Activated T-helper 2 cell treated with anti-CD3 and anti-CD28 coated beads, Interferon-gamma antibody, Interleukin-2, Interleukin-4, amounts not matched to agents 10 μg/mL and 5 μg/mL and 100 μg/mL, durations not matched to agents 14 hours and 24 hours and 36 hours (primary cell): ENCODE measurements at regions not wholly inside any gene's neighbourhood (a gene's known extent, or its start where the extent isn't known, plus 50 kb on each side); places are given as distances from the start of the nearest gene placed in this dataset.

ENCODE experiments used
- DNase-seq: peaks from one replicate; pipeline ENCODE4 v3.0.0; 2021; ENCODE audit warnings: low spot score
- H3K27ac Mint-ChIP-seq: one replicate; pipeline ENCODE4 v1.8.0; 2021; ENCODE audit warnings: mixed read lengths
- H3K27me3 Mint-ChIP-seq: one replicate; pipeline ENCODE4 v1.8.0; 2021; ENCODE audit warnings: low read depth, mixed read lengths
- H3K36me3 Mint-ChIP-seq: one replicate; pipeline ENCODE4 v1.8.0; 2021; ENCODE audit warnings: low read depth, mixed read lengths
- H3K4me1 Mint-ChIP-seq: one replicate; pipeline ENCODE4 v1.8.0; 2021; ENCODE audit warnings: low read depth, mixed read lengths
- H3K4me3 Mint-ChIP-seq: one replicate; pipeline ENCODE4 v1.8.0; 2021; ENCODE audit warnings: low read depth, mild to moderate bottlenecking, moderate library complexity, mixed read lengths
- H3K9me3 Mint-ChIP-seq: one replicate; pipeline ENCODE4 v1.8.0; 2021; ENCODE audit warnings: mixed read lengths
- intact Hi-C: fragments of 100-400 bp; cut with micrococcal nuclease; formaldehyde crosslinking; loops from one replicate; pipeline ENCODE4 v1.15.1; 2023

GRCh38 chr14:65860956-65861611 is 448.6 kb downstream of the FUT8 start:
- peaks cover 24% of the 10 kb centered on the region for H3K36me3 Mint-ChIP-seq
- H3K27ac Mint-ChIP-seq, result peak overlapping the region; percentile 40
- H3K27me3 Mint-ChIP-seq, result peaks cover under 1% of the 10 kb centered on the region
- intact Hi-C loops, result no loop called here
- H3K9me3 Mint-ChIP-seq, result peaks cover 20% of the 10 kb centered on the region
- no peak overlapping the region for H3K4me3 Mint-ChIP-seq
- no peak for DNase-seq
- peaks cover 52% of the 10 kb centered on the region for H3K4me1 Mint-ChIP-seq

- Mint-ChIP-seq H3K27me3 (no peaks in the 10 kb centered on the region), H3K36me3 (peaks cover 9% of the 10 kb centered on the region), H3K4me3 (no peak overlapping the region), H3K4me1 (peaks cover 49% of the 10 kb centered on the region), H3K27ac (no peak overlapping the region), H3K9me3 (peaks cover under 1% of the 10 kb centered on the region)
- no peak for DNase-seq
- intact Hi-C loops, result no loop called here
Observed at GRCh38 chr14:65864549-65864948, 452.0 kb downstream of the FUT8 start.

- Mint-ChIP-seq H3K4me1 (peaks cover 49% of the 10 kb centered on the region), H3K36me3 (peaks cover 8% of the 10 kb centered on the region), H3K9me3 (no peaks in the 10 kb centered on the region), H3K4me3 (no peak overlapping the region), H3K27me3 (no peaks in the 10 kb centered on the region), H3K27ac (no peak overlapping the region)
- intact Hi-C loops, result no loop called here
- no peak for DNase-seq
Observed at GRCh38 chr14:65864984-65865383, 452.5 kb downstream of the FUT8 start.

GRCh38 chr14:65866448-65866847 is 453.9 kb downstream of the FUT8 start:
- H3K27me3 Mint-ChIP-seq, result no peaks in the 10 kb centered on the region
- H3K4me3 Mint-ChIP-seq, result no peak overlapping the region
- H3K27ac Mint-ChIP-seq, result no peak overlapping the region
- intact Hi-C loops, result no loop called here
- H3K9me3 Mint-ChIP-seq, result no peaks in the 10 kb centered on the region
- peaks cover 36% of the 10 kb centered on the region for H3K4me1 Mint-ChIP-seq
- DNase-seq, result no peak
- H3K36me3 Mint-ChIP-seq, result peaks cover 5% of the 10 kb centered on the region

GRCh38 chr14:65866886-65867285 is 454.4 kb downstream of the FUT8 start:
- H3K27me3 Mint-ChIP-seq, result no peaks in the 10 kb centered on the region
- intact Hi-C loops, result no loop called here
- DNase-seq, result no peak
- H3K36me3 Mint-ChIP-seq, result peaks cover 5% of the 10 kb centered on the region
- peaks cover 31% of the 10 kb centered on the region for H3K4me1 Mint-ChIP-seq
- H3K27ac Mint-ChIP-seq, result no peak overlapping the region
- no peak overlapping the region for H3K4me3 Mint-ChIP-seq
- H3K9me3 Mint-ChIP-seq, result no peaks in the 10 kb centered on the region

GRCh38 chr14:65867333-65867732 is 454.8 kb downstream of the FUT8 start:
- no peak for DNase-seq
- Mint-ChIP-seq H3K27me3 (no peaks in the 10 kb centered on the region), H3K36me3 (peaks cover 5% of the 10 kb centered on the region), H3K4me1 (peaks cover 27% of the 10 kb centered on the region), H3K27ac (no peak overlapping the region), H3K9me3 (no peaks in the 10 kb centered on the region), H3K4me3 (no peak overlapping the region)
- intact Hi-C loops, result no loop called here

GRCh38 chr14:65872536-65872935 is 460.0 kb downstream of the FUT8 start:
- no peaks in the 10 kb centered on the region for H3K36me3 Mint-ChIP-seq
- no peak overlapping the region for H3K27ac Mint-ChIP-seq
- intact Hi-C loops, result no loop called here
- peaks cover 2% of the 10 kb centered on the region for H3K4me1 Mint-ChIP-seq
- no peak overlapping the region for H3K4me3 Mint-ChIP-seq
- H3K9me3 Mint-ChIP-seq, result no peaks in the 10 kb centered on the region
- DNase-seq, result no peak
- no peaks in the 10 kb centered on the region for H3K27me3 Mint-ChIP-seq

GRCh38 chr14:65877166-65877565 is 464.6 kb downstream of the FUT8 start:
- H3K4me3 Mint-ChIP-seq, result no peak overlapping the region
- DNase-seq, result no peak
- H3K9me3 Mint-ChIP-seq, result peaks cover 18% of the 10 kb centered on the region
- H3K27me3 Mint-ChIP-seq, result no peaks in the 10 kb centered on the region
- intact Hi-C loops, result loop anchor here (5.0 kb wide), 1 partner anchor 35 kb away; no protein-coding TSS in a partner anchor
- peaks cover 15% of the 10 kb centered on the region for H3K36me3 Mint-ChIP-seq
- H3K27ac Mint-ChIP-seq, result no peak overlapping the region
- peaks cover 34% of the 10 kb centered on the region for H3K4me1 Mint-ChIP-seq

- H3K9me3 Mint-ChIP-seq, result peaks cover 18% of the 10 kb centered on the region
- no peak overlapping the region for H3K27ac Mint-ChIP-seq
- intact Hi-C loops, result loop anchor here (5.0 kb wide), 1 partner anchor 35 kb away; no protein-coding TSS in a partner anchor
- no peak for DNase-seq
- H3K27me3 Mint-ChIP-seq, result no peaks in the 10 kb centered on the region
- H3K4me1 Mint-ChIP-seq, result peaks cover 34% of the 10 kb centered on the region
- H3K36me3 Mint-ChIP-seq, result peaks cover 15% of the 10 kb centered on the region
- H3K4me3 Mint-ChIP-seq, result no peak overlapping the region
Observed at GRCh38 chr14:65877624-65878023, 465.1 kb downstream of the FUT8 start.

GRCh38 chr14:65878586-65878985 is 466.1 kb downstream of the FUT8 start:
- intact Hi-C loops, result loop anchor here (5.0 kb wide), 1 partner anchor 36 kb away; no protein-coding TSS in a partner anchor
- Mint-ChIP-seq H3K9me3 (peaks cover 27% of the 10 kb centered on the region), H3K4me1 (peaks cover 32% of the 10 kb centered on the region), H3K4me3 (no peak overlapping the region), H3K27ac (no peak overlapping the region), H3K27me3 (no peaks in the 10 kb centered on the region), H3K36me3 (peaks cover 20% of the 10 kb centered on the region)
- no peak for DNase-seq

GRCh38 chr14:65879248-65880009 is 466.9 kb downstream of the FUT8 start:
- H3K9me3 Mint-ChIP-seq, result peaks cover 33% of the 10 kb centered on the region
- no peak overlapping the region for H3K27ac Mint-ChIP-seq
- peaks cover 32% of the 10 kb centered on the region for H3K4me1 Mint-ChIP-seq
- H3K27me3 Mint-ChIP-seq, result peaks cover 2% of the 10 kb centered on the region
- H3K36me3 Mint-ChIP-seq, result peaks cover 25% of the 10 kb centered on the region
- intact Hi-C loops, result loop anchor here (5.0 kb wide), 1 partner anchor 37 kb away; no protein-coding TSS in a partner anchor
- no peak for DNase-seq
- H3K4me3 Mint-ChIP-seq, result no peak overlapping the region

- peaks cover 32% of the 10 kb centered on the region for H3K4me1 Mint-ChIP-seq
Observed at GRCh38 chr14:65880507-65880906, 468.0 kb downstream of the FUT8 start.

GRCh38 chr14:65881642-65882041 is 469.1 kb downstream of the FUT8 start:
- Mint-ChIP-seq H3K27ac (no peak overlapping the region), H3K9me3 (peaks cover 33% of the 10 kb centered on the region), H3K4me3 (no peak overlapping the region), H3K36me3 (peaks cover 25% of the 10 kb centered on the region), H3K4me1 (peaks cover 32% of the 10 kb centered on the region), H3K27me3 (peaks cover 2% of the 10 kb centered on the region)
- no peak for DNase-seq
- intact Hi-C loops, result no loop called here

More at GRCh38 chr14:65880507-65880906, 468.0 kb downstream of the FUT8 start:
- Mint-ChIP-seq H3K27me3 (peaks cover 2% of the 10 kb centered on the region), H3K4me3 (no peak overlapping the region), H3K36me3 (peaks cover 25% of the 10 kb centered on the region), H3K27ac (no peak overlapping the region), H3K9me3 (peaks cover 33% of the 10 kb centered on the region)
- no peak for DNase-seq
- intact Hi-C loops, result no loop called here
